Gastrocnemius medialis (tissue), 4 donors: ENCODE measurements at regions not wholly inside any gene's neighbourhood (a gene's known extent, or its start where the extent isn't known, plus 50 kb on each side); places are given as distances from the start of the nearest gene placed in this dataset.

Experiments used
- POLR2A ChIP-seq, 2 donors: fragments of 450-650 bp; IDR thresholded peaks; one replicate each; pipeline ENCODE4 v1.6.1; 2017; ENCODE audit warnings: antibody characterized with exemption in 2 of 2, mild to moderate bottlenecking in 2 of 2, moderate library complexity in 2 of 2
- TF ChIP-seq, protein P1 (sequence below), 5 experiments: fragments of 450-650 bp in 3 of 5; fragments of 200-600 bp in 2 of 5; sonication (generic) in 2 of 5; IDR thresholded peaks in 4 of 5; conservative IDR thresholded peaks in 1 of 5; 1 replicate in 4 of 5; 2 replicates in 1 of 5; pipeline ENCODE4 v1.5.1; 2016 to 2019; ENCODE audit warnings: antibody characterized with exemption in 5 of 5, mild to moderate bottlenecking in 3 of 5, moderate library complexity in 3 of 5

DNA sequence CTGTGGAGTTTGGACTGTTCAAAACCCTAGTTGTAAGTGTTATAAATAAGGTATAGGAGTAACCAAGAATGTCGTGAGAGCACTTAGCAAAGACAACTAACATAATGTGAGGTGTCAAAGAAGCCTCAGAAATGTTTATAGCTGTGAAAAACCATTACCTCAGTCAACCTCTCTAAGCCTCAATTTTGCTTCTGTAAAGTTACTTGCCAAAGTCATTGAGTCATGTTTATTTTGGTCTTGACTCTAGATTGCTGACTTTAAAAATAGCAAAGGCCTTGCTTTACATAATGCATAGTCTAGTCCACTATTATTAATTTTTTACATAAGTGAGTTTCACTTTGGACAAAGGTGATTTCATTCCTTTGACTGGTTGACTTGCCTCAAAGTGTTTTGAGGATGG lies 257.6 kb upstream of the CXXC4 start:
- TF ChIP-seq, protein P1, sequence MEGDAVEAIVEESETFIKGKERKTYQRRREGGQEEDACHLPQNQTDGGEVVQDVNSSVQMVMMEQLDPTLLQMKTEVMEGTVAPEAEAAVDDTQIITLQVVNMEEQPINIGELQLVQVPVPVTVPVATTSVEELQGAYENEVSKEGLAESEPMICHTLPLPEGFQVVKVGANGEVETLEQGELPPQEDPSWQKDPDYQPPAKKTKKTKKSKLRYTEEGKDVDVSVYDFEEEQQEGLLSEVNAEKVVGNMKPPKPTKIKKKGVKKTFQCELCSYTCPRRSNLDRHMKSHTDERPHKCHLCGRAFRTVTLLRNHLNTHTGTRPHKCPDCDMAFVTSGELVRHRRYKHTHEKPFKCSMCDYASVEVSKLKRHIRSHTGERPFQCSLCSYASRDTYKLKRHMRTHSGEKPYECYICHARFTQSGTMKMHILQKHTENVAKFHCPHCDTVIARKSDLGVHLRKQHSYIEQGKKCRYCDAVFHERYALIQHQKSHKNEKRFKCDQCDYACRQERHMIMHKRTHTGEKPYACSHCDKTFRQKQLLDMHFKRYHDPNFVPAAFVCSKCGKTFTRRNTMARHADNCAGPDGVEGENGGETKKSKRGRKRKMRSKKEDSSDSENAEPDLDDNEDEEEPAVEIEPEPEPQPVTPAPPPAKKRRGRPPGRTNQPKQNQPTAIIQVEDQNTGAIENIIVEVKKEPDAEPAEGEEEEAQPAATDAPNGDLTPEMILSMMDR (IDR thresholded peaks at IDR 0.05 in 4 of 5, conservative IDR thresholded peaks at IDR 0.05 in 1 of 5), result no peak
- TF ChIP-seq POLR2A (IDR thresholded peaks at IDR 0.05), result no peak
